ENCODE measurements at regions not wholly inside any gene's neighbourhood (a gene's known extent, or its start where the extent isn't known, plus 50 kb on each side); places are given as distances from the start of the nearest gene placed in this dataset.

GRCh38 chr1:181347495-181348390, 135.6 kb upstream of the CACNA1E start:
- H3K27ac ChIP-seq (ENCODE audit: low read depth, low read length), result no peak overlapping the region
- no peak overlapping the region for H2AFZ ChIP-seq (ENCODE audit: insufficient read depth, low read length, poor library complexity)
- no peak overlapping the region for H2BK5ac ChIP-seq (ENCODE audit: low read depth, low read length, poor library complexity)
- no peak overlapping the region for H3K18ac ChIP-seq (ENCODE audit: low read length)
- no peak overlapping the region for H2AK5ac ChIP-seq (ENCODE audit: low read length)
- H3K23ac ChIP-seq (ENCODE audit: low read length), result no peak overlapping the region
- no peak overlapping the region for H3K4me2 ChIP-seq (ENCODE audit: low read length)
- no peaks in the 10 kb centered on the region for H3K79me1 ChIP-seq (ENCODE audit: low read length)
- H3K4ac ChIP-seq (ENCODE audit: low read depth, low read length), result no peak overlapping the region
- no peak overlapping the region for H3K4me3 ChIP-seq (ENCODE audit: low read depth, low read length)
- no peaks in the 10 kb centered on the region for H3K27me3 ChIP-seq (ENCODE audit: insufficient read depth, low read length)
- no peak overlapping the region for H2BK12ac ChIP-seq (ENCODE audit: low read length)
- no peak overlapping the region for H4K91ac ChIP-seq (ENCODE audit: low read depth, low read length)
- no peak overlapping the region for H3K14ac ChIP-seq (ENCODE audit: low read length)
- H3K9ac ChIP-seq (ENCODE audit: low read length), result no peak overlapping the region
- WGBS (ENCODE audit: extremely low coverage, insufficient coverage, insufficient read length), result no CpG with 5 or more reads among the region's 14 CpGs
- H3K79me2 ChIP-seq (ENCODE audit: control insufficient read depth, insufficient read depth, low read length, poor library complexity), result no peaks in the 10 kb centered on the region
- no peak overlapping the region for H2BK120ac ChIP-seq (ENCODE audit: insufficient read depth, low read length, poor library complexity)
- H4K12ac ChIP-seq (ENCODE audit: low read depth, low read length), result no peak overlapping the region
- no peak for DNase-seq
- H3K36me3 ChIP-seq (ENCODE audit: control insufficient read depth in 1 of 2, insufficient read depth in 2 of 2, low read length in 2 of 2), result no peaks in the 10 kb centered on the region
- peaks cover 3% of the 10 kb centered on the region for H3K9me3 ChIP-seq (ENCODE audit: insufficient read depth, low read depth, low read length)
- no peaks in the 10 kb centered on the region for H3K4me1 ChIP-seq (ENCODE audit: control insufficient read depth in 1 of 2, insufficient read depth in 2 of 2, low read length in 2 of 2)
- H4K8ac ChIP-seq (ENCODE audit: low read depth, low read length), result no peak overlapping the region

GRCh38 chr1:181349512-181349911, 133.8 kb upstream of the CACNA1E start:
- no peak overlapping the region for H4K12ac ChIP-seq (ENCODE audit: low read depth, low read length)
- H4K8ac ChIP-seq (ENCODE audit: low read depth, low read length), result no peak overlapping the region
- H3K27ac ChIP-seq (ENCODE audit: low read depth, low read length), result no peak overlapping the region
- H3K9ac ChIP-seq (ENCODE audit: low read length), result no peak overlapping the region
- no CpG with 5 or more reads among the region's 2 CpGs for WGBS (ENCODE audit: extremely low coverage, insufficient coverage, insufficient read length)
- H3K36me3 ChIP-seq (ENCODE audit: control insufficient read depth in 1 of 2, insufficient read depth in 2 of 2, low read length in 2 of 2), result no peaks in the 10 kb centered on the region
- H3K79me2 ChIP-seq (ENCODE audit: control insufficient read depth, insufficient read depth, low read length, poor library complexity), result no peaks in the 10 kb centered on the region
- no peak overlapping the region for H2AFZ ChIP-seq (ENCODE audit: insufficient read depth, low read length, poor library complexity)
- H3K18ac ChIP-seq (ENCODE audit: low read length), result no peak overlapping the region
- no peak overlapping the region for H2BK12ac ChIP-seq (ENCODE audit: low read length)
- no peaks in the 10 kb centered on the region for H3K79me1 ChIP-seq (ENCODE audit: low read length)
- H2AK5ac ChIP-seq (ENCODE audit: low read length), result no peak overlapping the region
- no peak overlapping the region for H3K4ac ChIP-seq (ENCODE audit: low read depth, low read length)
- no peak overlapping the region for H4K91ac ChIP-seq (ENCODE audit: low read depth, low read length)
- H2BK120ac ChIP-seq (ENCODE audit: insufficient read depth, low read length, poor library complexity), result no peak overlapping the region
- H3K27me3 ChIP-seq (ENCODE audit: insufficient read depth, low read length), result no peaks in the 10 kb centered on the region
- no peak overlapping the region for H3K14ac ChIP-seq (ENCODE audit: low read length)
- no peak overlapping the region for H2BK5ac ChIP-seq (ENCODE audit: low read depth, low read length, poor library complexity)
- H3K23ac ChIP-seq (ENCODE audit: low read length), result no peak overlapping the region
- no peaks in the 10 kb centered on the region for H3K4me1 ChIP-seq (ENCODE audit: control insufficient read depth in 1 of 2, insufficient read depth in 2 of 2, low read length in 2 of 2)
- peaks cover 2% of the 10 kb centered on the region for H3K9me3 ChIP-seq (ENCODE audit: insufficient read depth, low read depth, low read length)
- no peak overlapping the region for H3K4me2 ChIP-seq (ENCODE audit: low read length)
- H3K4me3 ChIP-seq (ENCODE audit: low read depth, low read length), result no peak overlapping the region
- DNase-seq, result no peak

GRCh38 chr1:181350131-181350530, 133.2 kb upstream of the CACNA1E start:
- no CpG with 5 or more reads among the region's 7 CpGs for WGBS (ENCODE audit: extremely low coverage, insufficient coverage, insufficient read length)
- no peak overlapping the region for H4K8ac ChIP-seq (ENCODE audit: low read depth, low read length)
- peaks cover 2% of the 10 kb centered on the region for H3K9me3 ChIP-seq (ENCODE audit: insufficient read depth, low read depth, low read length)
- H3K4me1 ChIP-seq (ENCODE audit: control insufficient read depth in 1 of 2, insufficient read depth in 2 of 2, low read length in 2 of 2), result no peaks in the 10 kb centered on the region
- no peak overlapping the region for H3K23ac ChIP-seq (ENCODE audit: low read length)
- no peak overlapping the region for H3K4me3 ChIP-seq (ENCODE audit: low read depth, low read length)
- H2BK5ac ChIP-seq (ENCODE audit: low read depth, low read length, poor library complexity), result no peak overlapping the region
- H2BK12ac ChIP-seq (ENCODE audit: low read length), result no peak overlapping the region
- no peaks in the 10 kb centered on the region for H3K27me3 ChIP-seq (ENCODE audit: insufficient read depth, low read length)
- no peak overlapping the region for H2BK120ac ChIP-seq (ENCODE audit: insufficient read depth, low read length, poor library complexity)
- no peaks in the 10 kb centered on the region for H3K36me3 ChIP-seq (ENCODE audit: control insufficient read depth in 1 of 2, insufficient read depth in 2 of 2, low read length in 2 of 2)
- no peak overlapping the region for H2AFZ ChIP-seq (ENCODE audit: insufficient read depth, low read length, poor library complexity)
- no peak overlapping the region for H3K27ac ChIP-seq (ENCODE audit: low read depth, low read length)
- H3K4me2 ChIP-seq (ENCODE audit: low read length), result no peak overlapping the region
- H3K79me2 ChIP-seq (ENCODE audit: control insufficient read depth, insufficient read depth, low read length, poor library complexity), result no peaks in the 10 kb centered on the region
- no peak overlapping the region for H3K9ac ChIP-seq (ENCODE audit: low read length)
- H4K12ac ChIP-seq (ENCODE audit: low read depth, low read length), result no peak overlapping the region
- H3K14ac ChIP-seq (ENCODE audit: low read length), result no peak overlapping the region
- no peak overlapping the region for H4K91ac ChIP-seq (ENCODE audit: low read depth, low read length)
- H3K79me1 ChIP-seq (ENCODE audit: low read length), result no peaks in the 10 kb centered on the region
- H3K18ac ChIP-seq (ENCODE audit: low read length), result no peak overlapping the region
- no peak overlapping the region for H3K4ac ChIP-seq (ENCODE audit: low read depth, low read length)
- no peak overlapping the region for H2AK5ac ChIP-seq (ENCODE audit: low read length)
- no peak for DNase-seq

- H2AK5ac ChIP-seq (ENCODE audit: low read length), result no peak overlapping the region
- H4K8ac ChIP-seq (ENCODE audit: low read depth, low read length), result no peak overlapping the region
- no peaks in the 10 kb centered on the region for H3K4me1 ChIP-seq (ENCODE audit: control insufficient read depth in 1 of 2, insufficient read depth in 2 of 2, low read length in 2 of 2)
- no peak for DNase-seq
- WGBS (ENCODE audit: extremely low coverage, insufficient coverage, insufficient read length), result no CpG with 5 or more reads among the region's 3 CpGs
- no peak overlapping the region for H3K4ac ChIP-seq (ENCODE audit: low read depth, low read length)
- H3K9me3 ChIP-seq (ENCODE audit: insufficient read depth, low read depth, low read length), result peaks cover 2% of the 10 kb centered on the region
- H3K4me2 ChIP-seq (ENCODE audit: low read length), result no peak overlapping the region
- no peaks in the 10 kb centered on the region for H3K79me1 ChIP-seq (ENCODE audit: low read length)
- no peak overlapping the region for H4K12ac ChIP-seq (ENCODE audit: low read depth, low read length)
- no peak overlapping the region for H4K91ac ChIP-seq (ENCODE audit: low read depth, low read length)
- no peak overlapping the region for H2BK120ac ChIP-seq (ENCODE audit: insufficient read depth, low read length, poor library complexity)
- no peaks in the 10 kb centered on the region for H3K36me3 ChIP-seq (ENCODE audit: control insufficient read depth in 1 of 2, insufficient read depth in 2 of 2, low read length in 2 of 2)
- H3K9ac ChIP-seq (ENCODE audit: low read length), result no peak overlapping the region
- no peaks in the 10 kb centered on the region for H3K27me3 ChIP-seq (ENCODE audit: insufficient read depth, low read length)
- no peak overlapping the region for H3K18ac ChIP-seq (ENCODE audit: low read length)
- no peak overlapping the region for H3K4me3 ChIP-seq (ENCODE audit: low read depth, low read length)
- H2BK5ac ChIP-seq (ENCODE audit: low read depth, low read length, poor library complexity), result no peak overlapping the region
- H2BK12ac ChIP-seq (ENCODE audit: low read length), result no peak overlapping the region
- H3K23ac ChIP-seq (ENCODE audit: low read length), result no peak overlapping the region
- H2AFZ ChIP-seq (ENCODE audit: insufficient read depth, low read length, poor library complexity), result no peak overlapping the region
- no peaks in the 10 kb centered on the region for H3K79me2 ChIP-seq (ENCODE audit: control insufficient read depth, insufficient read depth, low read length, poor library complexity)
- no peak overlapping the region for H3K27ac ChIP-seq (ENCODE audit: low read depth, low read length)
- H3K14ac ChIP-seq (ENCODE audit: low read length), result no peak overlapping the region
These were observed 131.6 kb upstream of the CACNA1E start for GRCh38 chr1:181351740-181352139.

All from trophoblast cell (in vitro differentiated cells and primary cell).